OCI-LY1 (cell line): ENCODE measurements at regions not wholly inside any gene's neighbourhood (a gene's known extent, or its start where the extent isn't known, plus 50 kb on each side); places are given as distances from the start of the nearest gene placed in this dataset.

Source experiments
- H2AFZ ChIP-seq: fragments of 200-600 bp; sonication (generic), shearing (Covaris generic); 2 replicates; pipeline ENCODE4 v1.6.0; 2014; ENCODE audit warnings: antibody characterized with exemption, mild to moderate bottlenecking, low read length
- H3F3A ChIP-seq: fragments of 200-600 bp; sonication (generic), shearing (Covaris generic); 2 replicates; pipeline ENCODE4 v1.6.0; 2014; ENCODE audit warnings: mild to moderate bottlenecking, antibody characterized with exemption, low read length, moderate library complexity; ENCODE audit not compliant: insufficient read depth
- H3K27ac ChIP-seq: fragments of 200-600 bp; sonication (generic); 2 replicates; pipeline ENCODE4 v1.5.1; 2014; ENCODE audit warnings: low read length, mixed run types, mild to moderate bottlenecking, low read depth; ENCODE audit not compliant: poor library complexity, severe bottlenecking
- H3K27me3 ChIP-seq: fragments of 200-600 bp; sonication (generic); 2 replicates; pipeline ENCODE4 v1.6.0; 2014; ENCODE audit warnings: antibody characterized with exemption, mild to moderate bottlenecking, low read length, moderate library complexity; ENCODE audit not compliant: insufficient read depth
- H3K36me3 ChIP-seq: fragments of 200-600 bp; sonication (generic); 2 replicates; pipeline ENCODE4 v1.6.1; 2014; ENCODE audit warnings: mild to moderate bottlenecking, antibody characterized with exemption, low read length, moderate library complexity, mixed read lengths; ENCODE audit not compliant: insufficient read depth
- H3K4me1 ChIP-seq: fragments of 200-600 bp; sonication (generic); 2 replicates; pipeline ENCODE4 v1.5.1; 2014; ENCODE audit warnings: mild to moderate bottlenecking, low read length, moderate library complexity; ENCODE audit not compliant: insufficient read depth, severe bottlenecking
- H3K4me2 ChIP-seq: fragments of 200-600 bp; sonication (generic), shearing (Covaris generic); 2 replicates; pipeline ENCODE4 v1.6.1; 2014; ENCODE audit warnings: low read length
- H3K4me3 ChIP-seq: fragments of 200-600 bp; sonication (generic); 2 replicates; pipeline ENCODE4 v1.5.1; 2014; ENCODE audit warnings: low read length, low read depth, mild to moderate bottlenecking, mixed read lengths; ENCODE audit not compliant: poor library complexity, severe bottlenecking
- H3K79me2 ChIP-seq: fragments of 200-600 bp; shearing (Covaris generic); 2 replicates; pipeline ENCODE4 v1.6.1; 2016; ENCODE audit warnings: mixed run types, low read length, mixed read lengths; ENCODE audit not compliant: insufficient read depth
- H3K9ac ChIP-seq: fragments of 200-600 bp; sonication (generic), shearing (Covaris generic); 2 replicates; pipeline ENCODE4 v1.6.1; 2014; ENCODE audit warnings: mild to moderate bottlenecking, low read length, mixed read lengths
- H3K9me2 ChIP-seq: fragments of 200-600 bp; sonication (generic), shearing (Covaris generic); 2 replicates; pipeline ENCODE4 v1.6.1; 2014; ENCODE audit warnings: low read depth, mild to moderate bottlenecking, low read length, mixed read lengths
- H3K9me3 ChIP-seq: fragments of 200-600 bp; shearing (Covaris generic); 2 replicates; pipeline ENCODE4 v1.6.1; 2014; ENCODE audit warnings: low read length, mixed read lengths
- H4K20me1 ChIP-seq: fragments of 200-600 bp; sonication (generic), shearing (Covaris generic); 2 replicates; pipeline ENCODE4 v1.6.0; 2016; ENCODE audit warnings: mild to moderate bottlenecking, low read length; ENCODE audit not compliant: insufficient read depth
- CTCF ChIP-seq: fragments of 200-600 bp; sonication (generic), shearing (Covaris generic); IDR thresholded peaks from 2 replicates; pipeline ENCODE4 v1.5.1; 2017; ENCODE audit warnings: mild to moderate bottlenecking, antibody characterized with exemption, low read length, moderate library complexity, mixed read lengths
- EZH2 ChIP-seq: fragments of 200-600 bp; sonication (generic), shearing (Covaris generic); IDR thresholded peaks from 2 replicates; pipeline ENCODE4 v1.8.0; 2017; ENCODE audit warnings: borderline replicate concordance, mixed run types, mild to moderate bottlenecking, antibody characterized with exemption, low read length, moderate library complexity, mixed read lengths

- Histone ChIP-seq H3K4me1 (no peaks in the 10 kb centered on the region), H3F3A (no peaks in the 10 kb centered on the region), H3K9ac (no peak overlapping the region), H3K27ac (no peak overlapping the region), H3K9me2 (no peaks in the 10 kb centered on the region), H3K4me3 (no peak overlapping the region), H3K27me3 (no peaks in the 10 kb centered on the region), H3K36me3 (no peaks in the 10 kb centered on the region), H4K20me1 (no peaks in the 10 kb centered on the region), H2AFZ (no peak overlapping the region), H3K9me3 (no peaks in the 10 kb centered on the region), H3K4me2 (no peak overlapping the region), H3K79me2 (no peaks in the 10 kb centered on the region)
- TF ChIP-seq EZH2 (no peak), CTCF (no peak)
Observed at GRCh38 chr5:35373249-35373648, 143.0 kb upstream of the PRLR start.

- no peak overlapping the region for H3K4me2 ChIP-seq
- no peak overlapping the region for H2AFZ ChIP-seq
- no peaks in the 10 kb centered on the region for H3K9me2 ChIP-seq
- H4K20me1 ChIP-seq: no peaks in the 10 kb centered on the region
- H3K4me1 ChIP-seq: no peaks in the 10 kb centered on the region
- TF ChIP-seq CTCF (no peak), EZH2 (no peak)
- no peaks in the 10 kb centered on the region for H3K9me3 ChIP-seq
- no peaks in the 10 kb centered on the region for H3F3A ChIP-seq
- no peak overlapping the region for H3K27ac ChIP-seq
- H3K9ac ChIP-seq: no peak overlapping the region
- H3K36me3 ChIP-seq: no peaks in the 10 kb centered on the region
- no peaks in the 10 kb centered on the region for H3K79me2 ChIP-seq
- no peaks in the 10 kb centered on the region for H3K27me3 ChIP-seq
- H3K4me3 ChIP-seq: no peak overlapping the region
Observed at GRCh38 chr5:35372482-35372881, 142.2 kb upstream of the PRLR start.

- no peaks in the 10 kb centered on the region for H3K79me2 ChIP-seq
- H3K4me1 ChIP-seq: no peaks in the 10 kb centered on the region
Observed at GRCh38 chr5:35371951-35372426, 141.7 kb upstream of the PRLR start.

More at GRCh38 chr5:35371951-35372426, 141.7 kb upstream of the PRLR start:
- Histone ChIP-seq H3K9me2 (no peaks in the 10 kb centered on the region), H3K4me2 (no peak overlapping the region), H2AFZ (no peak overlapping the region), H3K36me3 (no peaks in the 10 kb centered on the region), H3K9me3 (no peaks in the 10 kb centered on the region), H4K20me1 (no peaks in the 10 kb centered on the region), H3K9ac (no peak overlapping the region), H3K4me3 (no peak overlapping the region), H3F3A (no peaks in the 10 kb centered on the region), H3K27ac (no peak overlapping the region), H3K27me3 (no peaks in the 10 kb centered on the region)
- no peak for TF ChIP-seq EZH2
- TF ChIP-seq CTCF: no peak
